SK-N-MC (cell line): ENCODE measurements at regions not wholly inside any gene's neighbourhood (a gene's known extent, or its start where the extent isn't known, plus 50 kb on each side); places are given as distances from the start of the nearest gene placed in this dataset.

Experiments
- EZH2 ChIP-seq: fragments of 200-600 bp; sonication (generic); IDR thresholded peaks from one replicate; pipeline ENCODE4 v1.6.1; 2017; ENCODE audit warnings: antibody characterized with exemption
- FOXP2 ChIP-seq: optimal IDR thresholded peaks from 2 replicates; pipeline ENCODE3; 2011; ENCODE audit warnings: mild to moderate bottlenecking, moderate library complexity; ENCODE audit not compliant: insufficient read depth; ENCODE audit errors: extremely low read length, control extremely low read depth
- POLR2AphosphoS5 ChIP-seq: IDR thresholded peaks from 2 replicates; pipeline ENCODE4 v1.6.1; 2012; ENCODE audit warnings: mild to moderate bottlenecking, low read depth, low read length, borderline replicate concordance

GRCh38 chr15:39494462-39494861, 86.4 kb upstream of the THBS1 start:
- TF ChIP-seq POLR2AphosphoS5 (no peak), EZH2 (no peak), FOXP2 (no peak)
